ENCODE measurements at regions not wholly inside any gene's neighbourhood (a gene's known extent, or its start where the extent isn't known, plus 50 kb on each side); places are given as distances from the start of the nearest gene placed in this dataset.

DNA sequence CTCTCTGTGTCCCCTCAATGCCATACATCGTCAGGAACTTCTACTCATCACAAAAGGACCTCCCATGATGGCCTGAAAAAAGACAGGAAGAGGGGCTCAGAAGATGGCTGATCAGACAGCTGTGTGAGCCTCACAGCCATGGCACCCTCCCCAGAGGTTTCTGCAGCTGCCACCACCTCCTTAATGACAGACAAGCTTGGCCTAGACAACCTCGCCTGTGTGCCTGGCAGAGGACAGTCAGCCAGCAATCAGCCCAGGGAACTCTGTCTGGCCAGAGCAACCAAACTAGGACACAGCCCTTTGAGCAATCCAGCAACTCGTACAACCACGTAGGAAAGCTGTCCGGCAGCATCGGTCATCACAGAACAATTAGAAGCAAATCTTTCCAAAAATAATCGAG is 54.2 kb upstream of the MED9 start:
- peaks cover 31% of the 10 kb centered on the region for H3K9me3 Mint-ChIP-seq (ENCODE audit: unreplicated experiment)
- Histone ChIP-seq H3K4me1 (peaks cover 13% of the 10 kb centered on the region), H3K36me3 (ENCODE audit: control insufficient read depth, insufficient read depth, low read length) (no peaks in the 10 kb centered on the region), H3K27me3 (replicated peaks; ENCODE audit: control insufficient read depth, insufficient read depth, low read length) (no peaks in the 10 kb centered on the region), H3K9me3 (peaks cover 40% of the 10 kb centered on the region), H3K4me3 (ENCODE audit: low read depth, low read length) (no peak overlapping the region)
- POLR2A ChIA-PET: no interaction called here
- H3K27ac Mint-ChIP-seq (ENCODE audit: unreplicated experiment): no peak overlapping the region
- intact Hi-C loops (cut with micrococcal nuclease; ENCODE audit: unreplicated experiment): no loop called here
- DNase-seq: no peak
- H3K4me3 Mint-ChIP-seq (ENCODE audit: unreplicated experiment): no peak overlapping the region
- H3K36me3 Mint-ChIP-seq (ENCODE audit: insufficient read depth, unreplicated experiment): peaks cover 5% of the 10 kb centered on the region
- no TSS peak for BruUV-seq (replicated peaks)
- no peaks in the 10 kb centered on the region for H3K27me3 Mint-ChIP-seq (ENCODE audit: insufficient read depth, unreplicated experiment)
- TF ChIP-seq, protein P1, sequence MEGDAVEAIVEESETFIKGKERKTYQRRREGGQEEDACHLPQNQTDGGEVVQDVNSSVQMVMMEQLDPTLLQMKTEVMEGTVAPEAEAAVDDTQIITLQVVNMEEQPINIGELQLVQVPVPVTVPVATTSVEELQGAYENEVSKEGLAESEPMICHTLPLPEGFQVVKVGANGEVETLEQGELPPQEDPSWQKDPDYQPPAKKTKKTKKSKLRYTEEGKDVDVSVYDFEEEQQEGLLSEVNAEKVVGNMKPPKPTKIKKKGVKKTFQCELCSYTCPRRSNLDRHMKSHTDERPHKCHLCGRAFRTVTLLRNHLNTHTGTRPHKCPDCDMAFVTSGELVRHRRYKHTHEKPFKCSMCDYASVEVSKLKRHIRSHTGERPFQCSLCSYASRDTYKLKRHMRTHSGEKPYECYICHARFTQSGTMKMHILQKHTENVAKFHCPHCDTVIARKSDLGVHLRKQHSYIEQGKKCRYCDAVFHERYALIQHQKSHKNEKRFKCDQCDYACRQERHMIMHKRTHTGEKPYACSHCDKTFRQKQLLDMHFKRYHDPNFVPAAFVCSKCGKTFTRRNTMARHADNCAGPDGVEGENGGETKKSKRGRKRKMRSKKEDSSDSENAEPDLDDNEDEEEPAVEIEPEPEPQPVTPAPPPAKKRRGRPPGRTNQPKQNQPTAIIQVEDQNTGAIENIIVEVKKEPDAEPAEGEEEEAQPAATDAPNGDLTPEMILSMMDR (IDR thresholded peaks at IDR 0.05; ENCODE audit: insufficient read depth in 1 of 2, low read depth in 1 of 2, low read length in 1 of 2, severe bottlenecking in 1 of 2, unreplicated experiment in 1 of 2): no peak
- H3K4me1 Mint-ChIP-seq (ENCODE audit: low read depth, unreplicated experiment): peaks cover 16% of the 10 kb centered on the region
- CTCF ChIA-PET: no interaction called here

DNA sequence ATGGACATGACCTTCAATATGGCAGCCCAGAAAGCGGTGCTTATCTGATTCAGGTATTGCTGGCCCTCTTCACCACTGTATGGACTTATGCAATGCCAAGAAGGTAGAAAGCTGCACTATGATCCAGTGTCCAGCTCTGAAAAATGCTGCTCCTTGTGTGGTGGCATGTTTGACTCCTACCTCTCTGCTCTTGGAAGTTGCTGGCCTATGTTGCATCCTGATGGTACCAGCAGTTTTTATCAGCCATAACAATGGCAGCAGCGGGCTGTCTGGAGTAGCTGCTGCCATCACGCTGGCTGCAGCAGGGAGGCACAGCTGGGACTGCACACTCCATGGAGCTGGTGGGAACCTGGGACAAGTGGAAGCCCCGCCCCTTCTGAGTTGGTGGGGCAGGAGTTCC is 53.1 kb upstream of the MED9 start:
- intact Hi-C loops (cut with micrococcal nuclease; ENCODE audit: unreplicated experiment): no loop called here
- Histone ChIP-seq H3K36me3 (ENCODE audit: control insufficient read depth, insufficient read depth, low read length) (no peaks in the 10 kb centered on the region), H3K27me3 (replicated peaks; ENCODE audit: control insufficient read depth, insufficient read depth, low read length) (no peaks in the 10 kb centered on the region), H3K4me3 (ENCODE audit: low read depth, low read length) (no peak overlapping the region), H3K9me3 (peaks cover 40% of the 10 kb centered on the region), H3K4me1 (peaks cover 9% of the 10 kb centered on the region)
- no peak for DNase-seq
- no peaks in the 10 kb centered on the region for H3K27me3 Mint-ChIP-seq (ENCODE audit: insufficient read depth, unreplicated experiment)
- TF ChIP-seq, protein P1 (IDR thresholded peaks at IDR 0.05; ENCODE audit: insufficient read depth in 1 of 2, low read depth in 1 of 2, low read length in 1 of 2, severe bottlenecking in 1 of 2, unreplicated experiment in 1 of 2): no peak
- ChIA-PET POLR2A (no interaction called here), CTCF (no interaction called here)
- peaks cover 5% of the 10 kb centered on the region for H3K36me3 Mint-ChIP-seq (ENCODE audit: insufficient read depth, unreplicated experiment)
- H3K9me3 Mint-ChIP-seq (ENCODE audit: unreplicated experiment): peaks cover 31% of the 10 kb centered on the region
- H3K27ac Mint-ChIP-seq (ENCODE audit: unreplicated experiment): no peak overlapping the region
- BruUV-seq (replicated peaks): no TSS peak
- no peak overlapping the region for H3K4me3 Mint-ChIP-seq (ENCODE audit: unreplicated experiment)
- H3K4me1 Mint-ChIP-seq (ENCODE audit: low read depth, unreplicated experiment): peaks cover 10% of the 10 kb centered on the region

DNA sequence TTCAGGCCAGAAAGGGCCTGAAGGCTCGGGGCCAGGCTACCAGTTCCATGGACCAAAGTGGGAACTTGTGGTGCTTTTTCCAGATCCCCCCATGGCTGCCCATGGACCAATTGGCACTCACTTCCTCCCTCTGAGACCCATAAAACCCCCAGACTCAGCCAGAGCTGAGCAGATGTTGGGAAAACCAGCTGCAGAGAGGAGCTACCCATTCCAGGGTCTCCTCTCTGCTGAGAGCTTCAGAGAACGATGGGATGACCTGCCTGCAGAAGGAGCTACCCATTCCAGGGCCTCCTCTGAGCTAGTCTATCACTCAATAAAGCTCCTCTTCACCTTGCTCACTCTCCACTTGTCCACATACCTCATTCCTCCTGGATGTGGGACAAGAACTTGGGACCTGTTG is 52.2 kb upstream of the MED9 start:
- BruUV-seq (replicated peaks): no TSS peak
- CTCF ChIA-PET: no interaction called here

More for the DNA sequence above, 52.2 kb upstream of the MED9 start:
- no peaks in the 10 kb centered on the region for H3K36me3 ChIP-seq (ENCODE audit: control insufficient read depth, insufficient read depth, low read length)
- peaks cover 5% of the 10 kb centered on the region for H3K36me3 Mint-ChIP-seq (ENCODE audit: insufficient read depth, unreplicated experiment)
- peaks cover 17% of the 10 kb centered on the region for H3K4me1 Mint-ChIP-seq (ENCODE audit: low read depth, unreplicated experiment)
- H3K27me3 ChIP-seq (replicated peaks; ENCODE audit: control insufficient read depth, insufficient read depth, low read length): no peaks in the 10 kb centered on the region
- no peaks in the 10 kb centered on the region for H3K27me3 Mint-ChIP-seq (ENCODE audit: insufficient read depth, unreplicated experiment)
- DNase-seq: no peak
- POLR2A ChIA-PET: no interaction called here
- TF ChIP-seq, protein P1 (IDR thresholded peaks at IDR 0.05; ENCODE audit: insufficient read depth in 1 of 2, low read depth in 1 of 2, low read length in 1 of 2, severe bottlenecking in 1 of 2, unreplicated experiment in 1 of 2): no peak
- H3K27ac Mint-ChIP-seq (ENCODE audit: unreplicated experiment): no peak overlapping the region
- no peak overlapping the region for H3K4me3 ChIP-seq (ENCODE audit: low read depth, low read length)
- peaks cover 38% of the 10 kb centered on the region for H3K9me3 ChIP-seq
- no peak overlapping the region for H3K4me3 Mint-ChIP-seq (ENCODE audit: unreplicated experiment)
- peaks cover 15% of the 10 kb centered on the region for H3K4me1 ChIP-seq
- intact Hi-C loops (cut with micrococcal nuclease; ENCODE audit: unreplicated experiment): no loop called here
- peaks cover 29% of the 10 kb centered on the region for H3K9me3 Mint-ChIP-seq (ENCODE audit: unreplicated experiment)
